ENCODE measurements at regions not wholly inside any gene's neighbourhood (a gene's known extent, or its start where the extent isn't known, plus 50 kb on each side); places are given as distances from the start of the nearest gene placed in this dataset.

GRCh38 chr4:138858419-138858818 lies 157.2 kb upstream of the NOCT start:
- TF ChIP-seq CTCF (IDR thresholded peaks at IDR 0.05; ENCODE audit: low read depth, low read length) (no peak), MYC (IDR thresholded peaks at IDR 0.05; ENCODE audit: low read depth, low read length) (no peak), POLR2A (IDR thresholded peaks at IDR 0.05; ENCODE audit: extremely low read depth, insufficient read length) (no peak)
